H1 (cell line): ENCODE measurements at regions not wholly inside any gene's neighbourhood (a gene's known extent, or its start where the extent isn't known, plus 50 kb on each side); places are given as distances from the start of the nearest gene placed in this dataset.

ENCODE experiments used
- CTCF ChIP-seq, 3 experiments: IDR thresholded peaks; 1 replicate in 2 of 3; 2 replicates in 1 of 3; pipeline versions ENCODE4 v1.5.1 to v1.6.1; 2011; ENCODE audit warnings: low read length in 3 of 3, mild to moderate bottlenecking in 3 of 3, inconsistent platforms in 2 of 3, low read depth in 1 of 3, moderate library complexity in 1 of 3; ENCODE audit not compliant: insufficient read depth in 1 of 3; ENCODE audit errors: control extremely low read depth in 1 of 3
- FOSL1 ChIP-seq: IDR thresholded peaks from 2 replicates; pipeline ENCODE4 v1.6.1; 2011; ENCODE audit warnings: mild to moderate bottlenecking, low read depth, low read length, moderate library complexity; ENCODE audit not compliant: insufficient read depth
- GTF2F1 ChIP-seq: IDR thresholded peaks from 2 replicates; pipeline ENCODE4 v1.6.1; 2012; ENCODE audit warnings: low read depth, low read length, improper control_type of control experiment, borderline replicate concordance
- HDAC2 ChIP-seq, 2 experiments: fragments of 300-600 bp in 1 of 2; sonication (generic) in 1 of 2; IDR thresholded peaks; 2 replicates each; pipeline ENCODE4 v1.6.1; 2011 to 2012; ENCODE audit warnings: low read depth in 2 of 2, low read length in 2 of 2, mild to moderate bottlenecking in 2 of 2, moderate library complexity in 2 of 2, borderline replicate concordance in 1 of 2, inconsistent platforms in 1 of 2
- JUND ChIP-seq: IDR thresholded peaks from 2 replicates; pipeline ENCODE4 v1.6.1; 2011; ENCODE audit warnings: mild to moderate bottlenecking, improper control_type of control experiment, low read length
- KDM1A ChIP-seq: fragments of 200-600, 300-600 bp; sonication (generic); IDR thresholded peaks from 2 replicates; pipeline ENCODE4 v1.7.1; 2016; ENCODE audit warnings: mild to moderate bottlenecking, low read length, borderline replicate concordance
- KDM5A ChIP-seq: fragments of 200-600 bp; IDR thresholded peaks from 2 replicates; pipeline ENCODE4 v1.7.1; 2012; ENCODE audit warnings: mild to moderate bottlenecking, low read length, inconsistent platforms, mixed read lengths
- MAX ChIP-seq: IDR thresholded peaks from 2 replicates; pipeline ENCODE4 v1.6.1; 2012; ENCODE audit warnings: inconsistent platforms
- NANOG ChIP-seq: IDR thresholded peaks from 2 replicates; pipeline ENCODE4 v1.6.1; 2011; ENCODE audit warnings: low read length, low read depth, mild to moderate bottlenecking, inconsistent platforms; ENCODE audit not compliant: insufficient read depth, poor library complexity, severe bottlenecking
- POLR2A ChIP-seq, 2 experiments: IDR thresholded peaks; 1 replicate in 1 of 2; 2 replicates in 1 of 2; pipeline ENCODE4 v1.6.1; 2011; ENCODE audit warnings: low read depth in 2 of 2, low read length in 2 of 2, mild to moderate bottlenecking in 2 of 2; ENCODE audit errors: control extremely low read depth in 1 of 2
- RXRA ChIP-seq: IDR thresholded peaks from 2 replicates; pipeline ENCODE4 v1.6.1; 2011; ENCODE audit warnings: low read depth, mild to moderate bottlenecking, low read length, moderate library complexity; ENCODE audit not compliant: insufficient read depth
- SIRT6 ChIP-seq: IDR thresholded peaks from one replicate; pipeline ENCODE4 v1.7.1; 2012; ENCODE audit warnings: low read length, inconsistent platforms
- SP1 ChIP-seq: IDR thresholded peaks from 2 replicates; pipeline ENCODE4 v1.6.1; 2011; ENCODE audit warnings: low read depth, low read length
- SUZ12 ChIP-seq: fragments of 200-600 bp; sonication (generic); IDR thresholded peaks from 2 replicates; pipeline ENCODE4 v1.6.1; 2012; ENCODE audit warnings: mild to moderate bottlenecking, inconsistent platforms, low read length, moderate library complexity, mixed read lengths
- TAF1 ChIP-seq: IDR thresholded peaks from 2 replicates; pipeline ENCODE4 v1.6.1; 2011; ENCODE audit warnings: mild to moderate bottlenecking, low read depth, low read length
- TAF7 ChIP-seq: optimal IDR thresholded peaks from 2 replicates; pipeline ENCODE3; 2011; ENCODE audit warnings: low read depth, mild to moderate bottlenecking, inconsistent platforms, low read length, moderate library complexity, borderline replicate concordance
- TEAD4 ChIP-seq: IDR thresholded peaks from 2 replicates; pipeline ENCODE4 v1.6.1; 2012; ENCODE audit warnings: low read depth, low read length, inconsistent platforms, mixed read lengths
- YY1 ChIP-seq: IDR thresholded peaks from 2 replicates; pipeline ENCODE4 v1.6.1; 2011; ENCODE audit warnings: low read depth, mild to moderate bottlenecking, low read length

- TF ChIP-seq TEAD4 (no peak), SUZ12 (no peak), HDAC2 (IDR thresholded peaks at IDR 0.05; ENCODE audit: borderline replicate concordance in 1 of 2, low read depth in 2 of 2, low read length in 2 of 2) (peak in 1 of 2 experiments; percentile 86; a peak in 1 of 4 replicates), KDM5A (no peak), POLR2A (IDR thresholded peaks at IDR 0.05; ENCODE audit: control extremely low read depth in 1 of 2, low read depth in 2 of 2, low read length in 2 of 2) (peak; percentile 14 to 78; a peak in 2 of 3 replicates), CTCF (IDR thresholded peaks at IDR 0.05; ENCODE audit: control extremely low read depth in 1 of 3, insufficient read depth in 1 of 3, low read depth in 1 of 3, low read length in 3 of 3) (peak in 2 of 3 experiments; percentile 24 to 29; a peak in 3 of 4 replicates), RXRA (no peak), FOSL1 (no peak), SIRT6 (no peak), YY1 (0 out of 2 replicates have a peak, but pooled peaks have one; percentile 8), JUND (no peak), GTF2F1 (no peak), MAX (peak; percentile 65; the same call in 1 of the 2 replicates), TAF7 (peak; percentile 81), TAF1 (peak; percentile 60), NANOG (no peak), SP1 (no peak), KDM1A (peak; percentile 55; the same call in 1 of the 2 replicates)
- TF ChIP-seq, all 59 proteins: peak for 18
These were observed 224.8 kb upstream of the IL12A start (continued) for GRCh38 chr3:159763602-159764489.
